Transverse colon (tissue), 4 donors: ENCODE measurements at regions not wholly inside any gene's neighbourhood (a gene's known extent, or its start where the extent isn't known, plus 50 kb on each side); places are given as distances from the start of the nearest gene placed in this dataset.

Experiments used
- DNase-seq: peaks from one replicate; pipeline ENCODE4 v3.0.0-alpha.2; 2019
- H3K27ac ChIP-seq, 4 donors: fragments of 200-600 bp; sonication (generic); 2 replicates each; pipeline ENCODE4 v1.5.1; 2016 to 2018; ENCODE audit warnings: inconsistent platforms in 4 of 4
- H3K27me3 ChIP-seq: fragments of 200-600 bp; sonication (generic); 2 replicates; pipeline ENCODE4 v1.5.1; 2017; ENCODE audit warnings: inconsistent platforms
- H3K36me3 ChIP-seq, 4 donors: fragments of 200-600 bp; sonication (generic); 2 replicates each; pipeline ENCODE4 v1.5.1; 2017 to 2019; ENCODE audit warnings: inconsistent platforms in 4 of 4
- H3K4me1 ChIP-seq, 4 donors: fragments of 200-600 bp; sonication (generic); 2 replicates each; pipeline ENCODE4 v1.5.1; 2017 to 2020; ENCODE audit warnings: inconsistent platforms in 4 of 4
- H3K4me3 ChIP-seq, 4 donors: fragments of 200-600 bp; sonication (generic); 1 replicate in 1 of 4; 2 replicates in 3 of 4; pipeline versions ENCODE4 v1.5.1 to v1.6.1; 2017 to 2019; ENCODE audit warnings: inconsistent platforms in 4 of 4
- H3K9me3 ChIP-seq, 2 donors: fragments of 200-600 bp; sonication (generic); 2 replicates each; pipeline ENCODE4 v1.5.1; 2017 to 2019; ENCODE audit warnings: inconsistent platforms in 2 of 2
- EP300 ChIP-seq: sonication (generic); formaldehyde crosslinking; IDR thresholded peaks from one replicate; pipeline ENCODE4 v1.6.1; 2017; ENCODE audit warnings: antibody characterized with exemption, low read depth
- POLR2A ChIP-seq: fragments of 450-650 bp; IDR thresholded peaks from one replicate; pipeline ENCODE4 v1.6.1; 2016; ENCODE audit warnings: antibody characterized with exemption, mild to moderate bottlenecking, moderate library complexity
- POLR2AphosphoS5 ChIP-seq, 3 donors: sonication (generic); formaldehyde crosslinking; IDR thresholded peaks; one replicate each; pipeline ENCODE4 v1.6.1; 2016; ENCODE audit warnings: antibody characterized with exemption in 3 of 3
- WGBS, 2 donors: methylation state at CpG; one replicate each; pipeline ENCODE4 v1.1.5; 2018; ENCODE audit warnings: low coverage in 1 of 2; 5-methylcytosine and 5-hydroxymethylcytosine counted together
- in situ Hi-C, 4 donors: fragments of 200-750 bp; cut with MboI; loops; one replicate each; pipeline versions ENCODE4 v1.15.0 to v1.15.1; 2017; ENCODE audit warnings: low sequenced_read_pairs in 3 of 4, low pct_ligation_motif_present in 1 of 4, low pct_unique_long_range_greater_than_20kb in 1 of 4
- intact Hi-C: fragments of 100-400 bp; cut with DNase I; formaldehyde crosslinking; loops from one replicate; pipeline ENCODE4 v1.15.1; 2023; ENCODE audit warnings: low total_unique reads
- TF ChIP-seq, protein P1 (sequence below), 5 experiments: fragments of 200-600 bp in 3 of 5; fragments of 450-650 bp in 2 of 5; sonication (generic) in 3 of 5; IDR thresholded peaks; 1 replicate in 2 of 5; 2 replicates in 3 of 5; pipeline ENCODE4 v1.5.1; 2016 to 2017; ENCODE audit warnings: antibody characterized with exemption in 5 of 5, inconsistent platforms in 3 of 5, mild to moderate bottlenecking in 2 of 5, moderate library complexity in 1 of 5

DNA sequence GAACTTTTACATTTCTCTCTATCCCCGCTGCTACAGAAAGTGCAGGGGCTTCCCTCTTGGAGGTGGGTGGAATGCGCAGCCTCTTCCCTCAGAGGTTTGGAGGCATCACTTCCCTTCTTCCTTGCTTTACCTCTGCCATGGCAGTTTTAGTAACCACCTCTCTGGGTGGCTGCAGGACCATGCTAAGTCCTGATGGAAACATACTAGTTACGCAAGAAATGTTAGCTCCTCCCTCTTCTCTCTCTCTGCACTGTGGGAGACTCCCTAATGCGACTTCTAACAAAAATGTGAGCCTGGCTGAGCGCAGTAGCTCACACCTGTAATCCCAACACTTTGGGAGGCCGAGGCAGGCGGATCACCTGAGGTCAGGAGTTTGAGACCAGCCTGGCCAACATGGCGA lies 116.8 kb upstream of the RAB6C start:
- no peak for DNase-seq
- WGBS, 2 donors = 77 to 92% methylated on average over 7 to 8 of the region's 8 CpGs
- no peak for TF ChIP-seq EP300
- TF ChIP-seq POLR2A = no peak
- TF ChIP-seq, protein P1, sequence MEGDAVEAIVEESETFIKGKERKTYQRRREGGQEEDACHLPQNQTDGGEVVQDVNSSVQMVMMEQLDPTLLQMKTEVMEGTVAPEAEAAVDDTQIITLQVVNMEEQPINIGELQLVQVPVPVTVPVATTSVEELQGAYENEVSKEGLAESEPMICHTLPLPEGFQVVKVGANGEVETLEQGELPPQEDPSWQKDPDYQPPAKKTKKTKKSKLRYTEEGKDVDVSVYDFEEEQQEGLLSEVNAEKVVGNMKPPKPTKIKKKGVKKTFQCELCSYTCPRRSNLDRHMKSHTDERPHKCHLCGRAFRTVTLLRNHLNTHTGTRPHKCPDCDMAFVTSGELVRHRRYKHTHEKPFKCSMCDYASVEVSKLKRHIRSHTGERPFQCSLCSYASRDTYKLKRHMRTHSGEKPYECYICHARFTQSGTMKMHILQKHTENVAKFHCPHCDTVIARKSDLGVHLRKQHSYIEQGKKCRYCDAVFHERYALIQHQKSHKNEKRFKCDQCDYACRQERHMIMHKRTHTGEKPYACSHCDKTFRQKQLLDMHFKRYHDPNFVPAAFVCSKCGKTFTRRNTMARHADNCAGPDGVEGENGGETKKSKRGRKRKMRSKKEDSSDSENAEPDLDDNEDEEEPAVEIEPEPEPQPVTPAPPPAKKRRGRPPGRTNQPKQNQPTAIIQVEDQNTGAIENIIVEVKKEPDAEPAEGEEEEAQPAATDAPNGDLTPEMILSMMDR (IDR thresholded peaks at IDR 0.05) = no peak
- TF ChIP-seq POLR2AphosphoS5 (IDR thresholded peaks at IDR 0.05) = no peak
- in situ Hi-C loops (no loop called here), intact Hi-C loops (no loop called here)
- H3K36me3 ChIP-seq = no peaks in the 10 kb centered on the region
- H3K4me1 ChIP-seq = no peaks in the 10 kb centered on the region
- no peaks in the 10 kb centered on the region for H3K27me3 ChIP-seq
- no peaks in the 10 kb centered on the region for H3K9me3 ChIP-seq
- no peak overlapping the region for H3K27ac ChIP-seq
- no peak overlapping the region for H3K4me3 ChIP-seq

DNA sequence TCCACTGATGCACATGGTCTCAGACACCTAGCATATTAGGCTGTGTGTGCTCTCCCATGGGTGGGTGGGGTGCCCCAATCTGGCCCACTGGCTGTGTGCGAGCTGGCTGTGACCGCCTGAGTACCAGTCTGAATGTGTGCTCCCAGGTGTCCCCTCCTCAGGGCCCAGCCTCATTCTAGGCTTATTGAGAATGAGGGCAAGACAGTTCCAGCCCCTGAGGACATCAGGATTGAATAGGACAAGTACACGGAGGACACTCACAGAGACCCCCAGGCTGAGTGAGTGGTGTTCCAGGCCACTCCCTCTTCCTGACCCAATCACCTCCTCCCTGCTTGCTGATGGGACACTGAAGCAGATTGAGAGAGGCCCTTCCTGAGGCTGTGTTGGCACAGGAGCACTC lies 116.1 kb upstream of the RAB6C start:
- TF ChIP-seq EP300 (no peak), POLR2AphosphoS5 (IDR thresholded peaks at IDR 0.05) (no peak), POLR2A (no peak)
- TF ChIP-seq, protein P1 (IDR thresholded peaks at IDR 0.05) = no peak
- in situ Hi-C loops = no loop called here
- Histone ChIP-seq H3K27me3 (no peaks in the 10 kb centered on the region), H3K9me3 (no peaks in the 10 kb centered on the region), H3K4me3 (no peak overlapping the region), H3K36me3 (no peaks in the 10 kb centered on the region), H3K4me1 (no peaks in the 10 kb centered on the region), H3K27ac (no peak overlapping the region)
- no peak for DNase-seq
- 92% methylated on average over 3 of the region's 3 CpGs; no CpG with 5 or more reads in 1 of the 2 donors for WGBS, 2 donors
- intact Hi-C loops = no loop called here

DNA sequence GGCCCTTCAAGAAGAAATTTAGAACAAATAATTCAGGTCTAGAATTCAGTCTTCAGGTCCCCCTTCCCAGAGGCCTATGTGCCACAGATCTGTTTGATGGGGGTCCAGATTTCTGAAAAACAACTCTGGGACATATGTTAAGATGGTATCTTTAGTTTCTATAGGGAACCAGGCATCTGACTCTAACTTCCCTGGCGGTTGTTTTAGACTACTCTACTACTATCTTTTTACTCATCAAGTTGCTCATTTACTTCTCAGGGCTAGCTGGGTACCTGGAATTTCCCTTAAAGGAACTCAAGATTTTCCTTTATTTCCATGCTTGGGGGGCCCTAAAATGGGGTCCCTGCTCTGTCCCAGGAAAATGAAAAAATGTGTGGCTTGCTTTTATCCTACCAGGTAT lies 114.7 kb upstream of the RAB6C start:
- Histone ChIP-seq H3K9me3 (no peaks in the 10 kb centered on the region), H3K4me1 (no peaks in the 10 kb centered on the region), H3K27ac (no peak overlapping the region), H3K4me3 (no peak overlapping the region), H3K27me3 (no peaks in the 10 kb centered on the region), H3K36me3 (no peaks in the 10 kb centered on the region)
- no peak for DNase-seq
- 64 to 100% methylated on average over 1 of the region's 1 CpG for WGBS, 2 donors
- in situ Hi-C loops (no loop called here), intact Hi-C loops (no loop called here)
- no peak for TF ChIP-seq POLR2A

DNA sequence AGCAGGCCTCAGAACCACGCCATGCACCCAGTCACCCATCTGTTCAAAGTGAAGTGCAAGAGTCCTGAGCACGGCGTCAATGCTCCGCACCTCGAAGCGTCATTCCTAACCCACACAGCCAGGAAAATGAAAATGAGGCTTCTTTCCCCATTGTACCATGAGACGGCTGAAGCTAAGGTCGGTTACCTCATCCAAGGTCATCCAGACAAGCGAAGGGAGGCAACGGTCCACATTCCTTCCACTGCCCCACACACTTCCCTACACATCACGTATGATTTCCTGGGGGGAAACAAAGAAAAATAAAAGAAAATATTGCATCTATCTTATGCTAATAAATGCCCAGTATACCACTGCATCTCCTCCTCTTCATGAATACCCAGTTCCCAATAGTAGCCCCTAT lies 113.5 kb upstream of the RAB6C start:
- 91 to 92% methylated on average over 11 of the region's 11 CpGs for WGBS, 2 donors
- intact Hi-C loops (no loop called here), in situ Hi-C loops (no loop called here)
- Histone ChIP-seq H3K9me3 (no peaks in the 10 kb centered on the region), H3K27me3 (no peaks in the 10 kb centered on the region), H3K36me3 (no peaks in the 10 kb centered on the region), H3K4me3 (no peak overlapping the region), H3K4me1 (no peaks in the 10 kb centered on the region), H3K27ac (no peak overlapping the region)
- DNase-seq = no peak
- TF ChIP-seq EP300 = no peak
- TF ChIP-seq POLR2A = no peak
- TF ChIP-seq, protein P1 (IDR thresholded peaks at IDR 0.05) = no peak
- no peak for TF ChIP-seq POLR2AphosphoS5 (IDR thresholded peaks at IDR 0.05)

DNA sequence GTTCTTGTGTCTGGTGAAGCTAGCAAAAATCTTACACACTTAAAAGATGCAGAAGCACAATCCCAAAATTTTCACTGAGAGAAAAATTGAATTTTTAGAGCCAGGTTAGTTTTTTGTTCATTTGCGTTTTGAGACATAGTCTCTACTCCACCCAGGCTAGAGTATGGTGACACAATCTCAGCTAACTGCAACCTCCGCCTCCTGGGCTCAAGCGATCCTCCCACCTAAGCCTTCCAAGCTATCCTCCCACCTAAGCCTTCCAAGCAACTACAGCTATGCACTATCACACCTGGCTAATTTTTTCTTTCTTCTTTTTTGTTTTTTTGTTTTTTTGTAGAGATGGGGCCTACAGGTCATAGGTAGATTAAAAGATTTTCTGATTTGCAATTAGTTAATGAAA lies 113.1 kb upstream of the RAB6C start:
- TF ChIP-seq, protein P1 (IDR thresholded peaks at IDR 0.05) = no peak
- no peak for TF ChIP-seq POLR2AphosphoS5 (IDR thresholded peaks at IDR 0.05)
- no peak for TF ChIP-seq EP300
- no peak for TF ChIP-seq POLR2A
- no peak overlapping the region for H3K4me3 ChIP-seq
- 83 to 97% methylated on average over 3 of the region's 3 CpGs for WGBS, 2 donors
- no peaks in the 10 kb centered on the region for H3K9me3 ChIP-seq
- no peak overlapping the region for H3K27ac ChIP-seq
- no peaks in the 10 kb centered on the region for H3K27me3 ChIP-seq
- no peak for DNase-seq
- in situ Hi-C loops = no loop called here
- no peaks in the 10 kb centered on the region for H3K4me1 ChIP-seq
- intact Hi-C loops = no loop called here
- H3K36me3 ChIP-seq = no peaks in the 10 kb centered on the region
